HEK293T (cell line): ENCODE measurements at regions not wholly inside any gene's neighbourhood (a gene's known extent, or its start where the extent isn't known, plus 50 kb on each side); places are given as distances from the start of the nearest gene placed in this dataset.
A peak's percentile ranks its signal among the peaks of the same experiment; 100 is the strongest.

Source experiments
- CTCF ChIA-PET: fragments of 350-600 bp; formaldehyde crosslinking; extraction: SDS; loops from one replicate; lab custom pipeline; 2021; ENCODE audit warnings: antibody characterized with exemption, inconsistent platforms; lab: Yijun Ruan, JAX
- POLR2A ChIA-PET: fragments of 350-600 bp; formaldehyde crosslinking; extraction: SDS; loops from one replicate; lab custom pipeline; 2020; ENCODE audit warnings: antibody characterized with exemption, inconsistent platforms; lab: Yijun Ruan, JAX
- DNase-seq: peaks from one replicate; pipeline ENCODE4 v3.0.0; 2012; ENCODE audit warnings: mixed read lengths; ENCODE audit errors: extremely low spot score
- ARNT ChIP-seq: fragments of 450-650 bp; IDR thresholded peaks from 2 replicates; pipeline ENCODE4 v1.6.1; 2017; ENCODE audit warnings: mild to moderate bottlenecking
- BHLHE40 ChIP-seq: fragments of 450-650 bp; IDR thresholded peaks from 2 replicates; pipeline ENCODE4 v1.6.1; 2016; ENCODE audit warnings: mild to moderate bottlenecking, moderate library complexity, borderline replicate concordance
- CTBP1 ChIP-seq: fragments of 450-650 bp; IDR thresholded peaks from 2 replicates; pipeline ENCODE4 v1.6.1; 2016; ENCODE audit warnings: borderline replicate concordance
- ELF4 ChIP-seq: fragments of 450-650 bp; IDR thresholded peaks from 2 replicates; pipeline ENCODE4 v1.6.1; 2017; ENCODE audit warnings: antibody characterized with exemption
- FOXA1 ChIP-seq: fragments of 450-650 bp; IDR thresholded peaks from 2 replicates; pipeline ENCODE4 v1.6.1; 2016; ENCODE audit warnings: mild to moderate bottlenecking
- FOXK2 ChIP-seq: fragments of 450-650 bp; IDR thresholded peaks from 2 replicates; pipeline ENCODE4 v1.6.1; 2016; ENCODE audit warnings: mild to moderate bottlenecking
- FOXM1 ChIP-seq: fragments of 450-650 bp; IDR thresholded peaks from 2 replicates; pipeline ENCODE4 v1.6.1; 2017; ENCODE audit warnings: mild to moderate bottlenecking, borderline replicate concordance
- HDGF ChIP-seq: fragments of 450-650 bp; IDR thresholded peaks from 2 replicates; pipeline ENCODE4 v1.6.1; 2017; ENCODE audit warnings: antibody characterized with exemption, borderline replicate concordance
- L3MBTL2 ChIP-seq: fragments of 450-650 bp; conservative IDR thresholded peaks from 2 replicates; pipeline ENCODE4 v1.6.1; 2016; ENCODE audit warnings: mild to moderate bottlenecking
- LEF1 ChIP-seq: fragments of 450-650 bp; IDR thresholded peaks from 2 replicates; pipeline ENCODE4 v1.6.1; 2017; ENCODE audit warnings: mild to moderate bottlenecking, borderline replicate concordance
- NFRKB ChIP-seq: fragments of 450-650 bp; IDR thresholded peaks from 2 replicates; pipeline ENCODE4 v1.6.1; 2016; ENCODE audit warnings: mild to moderate bottlenecking, moderate library complexity
- SP1 ChIP-seq: fragments of 450-650 bp; IDR thresholded peaks from 2 replicates; pipeline ENCODE4 v1.6.1; 2017
- SUZ12 ChIP-seq: fragments of 450-650 bp; IDR thresholded peaks from 2 replicates; pipeline ENCODE4 v1.6.1; 2016; ENCODE audit warnings: mild to moderate bottlenecking
- TARDBP ChIP-seq: fragments of 450-650 bp; IDR thresholded peaks from 2 replicates; pipeline ENCODE4 v1.6.1; 2016
- ZNF384 ChIP-seq: fragments of 450-650 bp; IDR thresholded peaks from 2 replicates; pipeline ENCODE4 v1.6.1; 2016
- TF ChIP-seq, protein P1 (sequence below): fragments of 450-650 bp; IDR thresholded peaks from 2 replicates; pipeline ENCODE4 v1.6.1; 2016

DNA sequence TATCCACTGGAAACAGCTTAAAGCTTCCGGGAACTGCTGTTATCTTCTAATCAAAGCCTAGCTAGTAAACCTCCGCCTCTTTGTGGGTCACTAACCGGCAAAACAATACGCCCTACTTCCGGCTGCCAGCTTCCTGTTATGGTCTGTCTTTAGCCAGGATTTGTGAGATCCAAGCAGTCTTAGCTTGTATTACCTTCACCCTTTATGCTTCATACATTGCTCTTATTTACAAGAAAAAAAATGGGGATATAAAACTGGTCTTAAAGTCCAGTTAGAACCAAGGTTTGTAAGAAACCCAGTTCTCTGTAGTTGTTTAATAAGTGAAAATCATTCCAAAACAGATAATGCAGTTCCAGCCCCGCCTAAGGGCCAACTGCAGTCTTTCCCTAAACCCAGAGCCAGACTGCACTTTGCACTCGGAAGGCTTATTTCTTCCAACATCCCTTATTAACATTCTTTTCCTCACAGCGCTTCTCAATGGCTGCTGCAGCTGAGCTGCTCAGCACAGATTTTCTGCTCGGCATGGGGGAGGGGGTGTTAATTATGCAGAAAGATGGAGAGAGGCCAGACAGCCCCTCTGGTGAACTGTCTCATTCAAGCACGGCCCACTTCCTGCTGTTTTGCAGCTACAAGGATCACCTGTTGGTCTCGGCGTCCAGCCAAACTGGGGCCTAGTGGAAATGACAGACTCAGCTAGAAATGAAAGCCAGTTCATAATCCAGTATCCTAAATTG is 368.4 kb downstream of the KLF12 start:
- DNase-seq = peak; percentile 78
- POLR2A ChIA-PET = interaction anchor here (1.3 kb wide), 1 partner anchor 522 kb away, joined by 3 read pairs; no protein-coding TSS in a partner anchor
- CTCF ChIA-PET = interaction anchor here (0.6 to 0.8 kb wide), 3 partner anchors 10 to 47 kb away, joined by 3 to 4 read pairs (median 3); no protein-coding TSS in a partner anchor
- TF ChIP-seq LEF1 = no peak
- no peak for TF ChIP-seq CTBP1
- no peak for TF ChIP-seq FOXM1
- TF ChIP-seq, protein P1, sequence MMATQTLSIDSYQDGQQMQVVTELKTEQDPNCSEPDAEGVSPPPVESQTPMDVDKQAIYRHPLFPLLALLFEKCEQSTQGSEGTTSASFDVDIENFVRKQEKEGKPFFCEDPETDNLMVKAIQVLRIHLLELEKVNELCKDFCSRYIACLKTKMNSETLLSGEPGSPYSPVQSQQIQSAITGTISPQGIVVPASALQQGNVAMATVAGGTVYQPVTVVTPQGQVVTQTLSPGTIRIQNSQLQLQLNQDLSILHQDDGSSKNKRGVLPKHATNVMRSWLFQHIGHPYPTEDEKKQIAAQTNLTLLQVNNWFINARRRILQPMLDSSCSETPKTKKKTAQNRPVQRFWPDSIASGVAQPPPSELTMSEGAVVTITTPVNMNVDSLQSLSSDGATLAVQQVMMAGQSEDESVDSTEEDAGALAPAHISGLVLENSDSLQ = no peak
- TF ChIP-seq NFRKB = no peak
- no peak for TF ChIP-seq SUZ12
- no peak for TF ChIP-seq BHLHE40
- no peak for TF ChIP-seq HDGF
- no peak for TF ChIP-seq ELF4
- TF ChIP-seq ARNT = no peak

DNA sequence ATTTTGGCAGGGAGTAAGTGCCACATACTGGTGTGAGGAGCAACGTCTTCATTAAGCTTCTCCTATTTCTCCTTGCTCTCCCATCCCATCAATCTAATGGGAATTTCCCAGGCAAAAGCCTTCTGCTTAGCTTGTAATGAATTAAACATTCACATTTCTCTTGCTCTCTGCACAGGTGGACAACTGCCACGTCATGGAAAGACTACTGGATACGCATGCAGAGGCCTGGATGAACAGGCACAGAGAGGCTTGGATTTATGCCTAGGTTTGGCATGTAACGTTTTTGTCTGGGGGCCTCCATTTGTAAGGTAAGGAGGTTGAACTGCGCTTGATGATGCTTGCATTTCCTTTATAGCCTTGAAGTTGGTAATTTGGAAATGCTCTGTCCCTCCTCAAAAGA is 374.8 kb downstream of the KLF12 start:
- TF ChIP-seq SP1 (no peak), L3MBTL2 (no peak), BHLHE40 (no peak), FOXK2 (no peak), ARNT (no peak), SUZ12 (no peak), NFRKB (no peak), FOXM1 (no peak)
- TF ChIP-seq, protein P1 = no peak
- ChIA-PET POLR2A (no interaction called here), CTCF (no interaction called here)
- no peak for DNase-seq

DNA sequence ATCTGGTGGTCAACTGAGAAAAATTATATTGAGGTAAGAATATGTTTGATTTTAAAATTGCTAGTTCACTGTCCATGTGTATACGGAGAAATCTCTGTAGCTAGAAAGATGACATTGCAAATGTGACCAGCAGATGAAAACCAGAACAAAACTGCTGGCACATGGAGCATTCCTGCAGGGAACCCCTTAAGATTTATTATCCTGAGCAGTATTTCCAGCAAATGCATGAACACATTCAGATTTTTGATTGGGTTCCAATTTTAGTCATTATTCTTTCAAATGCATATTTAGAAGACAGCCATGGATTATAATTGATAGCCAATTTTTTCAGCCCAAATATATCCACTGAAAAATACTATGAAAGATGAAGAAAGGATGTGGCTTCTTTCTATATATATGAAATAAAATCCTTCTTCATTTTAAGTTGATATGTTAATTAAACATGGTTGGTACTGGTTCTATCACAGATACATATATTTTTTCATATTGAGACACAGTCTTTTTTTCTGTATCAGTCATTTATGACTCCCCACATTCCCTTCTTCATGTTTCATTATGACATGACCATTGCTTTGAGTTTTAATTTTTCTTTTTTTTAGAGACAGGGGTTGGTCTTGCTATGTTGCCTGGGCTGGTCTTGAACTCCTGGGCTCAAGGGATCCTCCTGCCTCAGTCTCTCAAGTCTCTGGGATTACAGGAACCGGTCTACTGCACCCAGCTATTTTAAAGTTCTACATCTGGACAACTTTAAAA is 376.5 kb downstream of the KLF12 start:
- DNase-seq = no peak
- POLR2A ChIA-PET = no interaction called here
- TF ChIP-seq SP1 (no peak), ELF4 (no peak), CTBP1 (no peak), FOXA1 (no peak), FOXK2 (no peak), SUZ12 (no peak), ARNT (no peak), ZNF384 (no peak)
- TF ChIP-seq, protein P1 = no peak
- CTCF ChIA-PET = interaction anchor here (0.9 to 2.7 kb wide), 2 partner anchors 10 to 13 kb away, joined by 3 to 9 read pairs; no protein-coding TSS in a partner anchor

DNA sequence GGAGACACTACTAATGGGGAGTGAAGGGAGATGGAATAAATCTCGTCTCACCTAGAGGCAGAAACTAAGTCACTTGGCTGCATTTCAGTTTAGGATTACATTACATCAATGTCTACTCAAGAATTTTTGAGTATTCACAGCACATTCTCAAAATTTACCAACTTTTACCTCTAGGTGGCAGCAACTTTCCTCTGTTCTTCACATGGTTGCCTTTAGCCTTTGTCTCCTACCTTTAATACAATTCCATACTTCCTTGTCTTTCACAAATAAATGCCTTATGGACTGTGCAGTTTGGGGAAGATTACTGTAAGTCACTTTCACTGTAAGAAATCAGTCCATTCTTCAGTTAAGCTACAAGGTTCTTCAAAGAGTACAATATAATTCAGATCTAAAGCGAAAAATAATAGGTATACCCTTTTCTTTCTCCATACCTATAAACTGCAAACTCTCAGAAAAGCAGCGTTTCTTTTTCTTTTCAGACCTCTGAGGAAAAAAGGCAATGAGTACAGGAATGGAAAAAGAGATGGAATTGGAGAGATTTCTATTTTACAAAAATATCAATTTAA is 379.4 kb downstream of the KLF12 start:
- POLR2A ChIA-PET = no interaction called here
- no peak for TF ChIP-seq CTBP1
- no peak for TF ChIP-seq ELF4
- no peak for TF ChIP-seq BHLHE40
- no peak for TF ChIP-seq ZNF384
- TF ChIP-seq HDGF = no peak
- TF ChIP-seq, protein P1 = no peak
- TF ChIP-seq ARNT = no peak
- TF ChIP-seq L3MBTL2 = no peak
- no peak for TF ChIP-seq SUZ12
- TF ChIP-seq FOXM1 = no peak
- no peak for TF ChIP-seq FOXK2
- no peak for TF ChIP-seq TARDBP
- no peak for TF ChIP-seq SP1
- CTCF ChIA-PET = interaction anchor here (0.6 to 0.8 kb wide), 3 partner anchors 225 to 1370 kb away, joined by 3 to 6 read pairs (median 3); no protein-coding TSS in a partner anchor
- peak; percentile 71 for DNase-seq

DNA sequence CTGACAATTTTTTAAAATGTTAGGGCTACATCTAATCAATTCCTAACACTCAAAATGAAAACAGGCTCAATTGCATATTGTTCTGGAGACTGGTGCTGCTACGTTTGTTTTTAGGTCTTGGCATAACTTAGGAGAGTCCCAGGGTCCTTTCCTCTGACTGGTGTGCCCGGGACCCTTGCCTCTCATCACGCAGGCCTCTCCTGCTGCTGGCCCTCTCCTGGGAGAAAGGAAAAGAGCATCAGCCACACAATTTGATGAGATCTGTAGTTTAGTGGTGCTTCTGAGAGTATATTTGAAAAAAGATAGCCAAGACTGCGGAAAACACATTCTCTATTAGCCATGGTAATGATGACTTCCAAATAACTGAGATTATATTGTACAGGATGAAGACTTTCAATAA is 380.0 kb downstream of the KLF12 start:
- ChIA-PET POLR2A (no interaction called here), CTCF (no interaction called here)
- DNase-seq = no peak
- TF ChIP-seq BHLHE40 (no peak), SP1 (no peak), NFRKB (no peak)
